OCI-LY7 (cell line): ENCODE measurements at regions not wholly inside any gene's neighbourhood (a gene's known extent, or its start where the extent isn't known, plus 50 kb on each side); places are given as distances from the start of the nearest gene placed in this dataset.

ENCODE experiments used
- EZH2phosphoT487 ChIP-seq: fragments of 200-600 bp; sonication (generic); IDR thresholded peaks from 2 replicates; pipeline ENCODE4 v1.6.1; 2018; ENCODE audit warnings: low read depth, borderline replicate concordance, mild to moderate bottlenecking, mixed run types, antibody characterized with exemption, low read length, moderate library complexity, mixed read lengths
- TF ChIP-seq, protein P1 (sequence below): fragments of 200-600 bp; sonication (generic); conservative IDR thresholded peaks from 2 replicates; pipeline ENCODE4 v1.5.1; 2014; ENCODE audit warnings: mild to moderate bottlenecking, antibody characterized with exemption, low read length, moderate library complexity, mixed read lengths

DNA sequence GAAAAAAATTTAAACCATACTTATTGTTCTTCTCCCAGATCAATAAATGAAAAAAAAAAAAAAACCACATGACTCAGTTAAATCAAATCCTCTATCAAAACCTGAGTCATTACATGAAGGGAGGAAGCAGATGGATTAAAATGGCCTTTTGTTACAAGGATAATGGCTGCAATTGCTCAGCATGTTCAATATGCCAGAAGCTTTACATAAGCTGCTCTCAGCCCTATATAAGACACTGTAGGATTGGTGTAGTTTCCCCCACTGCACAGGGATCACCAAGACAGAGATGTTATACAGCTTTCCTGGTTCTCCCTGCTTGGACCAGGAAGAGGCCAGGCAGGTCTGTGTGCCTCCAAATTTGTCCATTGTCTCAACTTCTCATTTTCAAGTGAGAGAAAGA is 101.6 kb upstream of the MAP1B start:
- TF ChIP-seq, protein P1, sequence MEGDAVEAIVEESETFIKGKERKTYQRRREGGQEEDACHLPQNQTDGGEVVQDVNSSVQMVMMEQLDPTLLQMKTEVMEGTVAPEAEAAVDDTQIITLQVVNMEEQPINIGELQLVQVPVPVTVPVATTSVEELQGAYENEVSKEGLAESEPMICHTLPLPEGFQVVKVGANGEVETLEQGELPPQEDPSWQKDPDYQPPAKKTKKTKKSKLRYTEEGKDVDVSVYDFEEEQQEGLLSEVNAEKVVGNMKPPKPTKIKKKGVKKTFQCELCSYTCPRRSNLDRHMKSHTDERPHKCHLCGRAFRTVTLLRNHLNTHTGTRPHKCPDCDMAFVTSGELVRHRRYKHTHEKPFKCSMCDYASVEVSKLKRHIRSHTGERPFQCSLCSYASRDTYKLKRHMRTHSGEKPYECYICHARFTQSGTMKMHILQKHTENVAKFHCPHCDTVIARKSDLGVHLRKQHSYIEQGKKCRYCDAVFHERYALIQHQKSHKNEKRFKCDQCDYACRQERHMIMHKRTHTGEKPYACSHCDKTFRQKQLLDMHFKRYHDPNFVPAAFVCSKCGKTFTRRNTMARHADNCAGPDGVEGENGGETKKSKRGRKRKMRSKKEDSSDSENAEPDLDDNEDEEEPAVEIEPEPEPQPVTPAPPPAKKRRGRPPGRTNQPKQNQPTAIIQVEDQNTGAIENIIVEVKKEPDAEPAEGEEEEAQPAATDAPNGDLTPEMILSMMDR = no peak
- no peak for TF ChIP-seq EZH2phosphoT487
